Activated B cell treated with CpG ODN at 0.5 μM for 24 hours (primary cell): ENCODE measurements at regions not wholly inside any gene's neighbourhood (a gene's known extent, or its start where the extent isn't known, plus 50 kb on each side); places are given as distances from the start of the nearest gene placed in this dataset.

ENCODE experiments used
- ATAC-seq: fragments of 200-7000 bp; cut with Tn5 transposase; one replicate; pipeline ENCODE4 v1.10.0; 2021; ENCODE audit warnings: low read depth, mild to moderate bottlenecking, moderate library complexity
- CTCF ChIA-PET: fragments of 350-600 bp; sonication (Branson Sonifier 250); formaldehyde crosslinking; loops from one replicate; lab custom pipeline; 2021; ENCODE audit warnings: antibody characterized with exemption; lab: Charles Lee
- POLR2A ChIA-PET: fragments of 350-600 bp; sonication (Branson Sonifier 250); formaldehyde crosslinking; loops from one replicate; lab custom pipeline; 2021; ENCODE audit warnings: antibody characterized with exemption; lab: Charles Lee
- DNase-seq: peaks from one replicate; pipeline ENCODE4 v3.0.0; 2022
- H3K27ac Mint-ChIP-seq: one replicate; pipeline ENCODE4 v1.8.0; 2020; ENCODE audit warnings: mixed read lengths
- H3K27me3 Mint-ChIP-seq: one replicate; pipeline ENCODE4 v1.8.0; 2021; ENCODE audit warnings: mixed read lengths
- H3K36me3 Mint-ChIP-seq: one replicate; pipeline ENCODE4 v1.8.0; 2021; ENCODE audit warnings: low read depth, mixed read lengths
- H3K4me1 Mint-ChIP-seq: one replicate; pipeline ENCODE4 v1.8.0; 2021; ENCODE audit warnings: mixed read lengths
- H3K4me3 Mint-ChIP-seq: one replicate; pipeline ENCODE4 v1.8.0; 2020; ENCODE audit warnings: mild to moderate bottlenecking, mixed read lengths
- H3K9me3 Mint-ChIP-seq: one replicate; pipeline ENCODE4 v1.8.0; 2020; ENCODE audit warnings: mixed read lengths
- intact Hi-C: fragments of 100-400 bp; cut with micrococcal nuclease; formaldehyde crosslinking; loops from one replicate; pipeline ENCODE4 v1.15.1; 2024
- TF ChIP-seq, protein P1 (sequence below): fragments of 200-600 bp; IDR thresholded peaks from one replicate; pipeline ENCODE4 v1.8.0; 2022; ENCODE audit warnings: antibody characterized with exemption, mild to moderate bottlenecking

DNA sequence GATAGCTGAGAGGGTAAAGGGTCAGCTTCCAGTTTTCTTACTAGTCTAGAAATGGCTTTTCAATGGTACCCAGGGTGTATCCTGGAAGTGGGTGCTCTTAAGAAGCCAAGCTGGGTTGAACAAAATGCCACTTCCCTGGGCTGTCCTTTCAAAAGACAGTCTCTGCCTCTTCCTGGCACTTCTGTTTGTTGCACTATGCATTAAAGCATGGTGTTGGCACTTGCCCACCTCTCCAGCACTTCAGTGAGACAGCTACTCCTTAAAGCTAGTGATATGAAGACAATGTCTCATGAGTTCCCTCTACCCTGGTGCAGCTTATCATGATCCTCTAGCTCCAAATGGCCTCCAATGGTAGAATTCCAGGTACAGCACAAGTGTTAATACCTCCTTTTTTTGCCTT, 74.3 kb upstream of the IGFBP5 start:
- ATAC-seq (no peak), DNase-seq (no peak)
- no peak overlapping the region for H3K4me3 Mint-ChIP-seq
- H3K9me3 Mint-ChIP-seq, result no peaks in the 10 kb centered on the region
- peaks cover 2% of the 10 kb centered on the region for H3K27me3 Mint-ChIP-seq
- ChIA-PET POLR2A (no interaction called here), CTCF (no interaction called here)
- intact Hi-C loops, result no loop called here
- H3K4me1 Mint-ChIP-seq, result no peaks in the 10 kb centered on the region
- no peak overlapping the region for H3K27ac Mint-ChIP-seq
- TF ChIP-seq, protein P1, sequence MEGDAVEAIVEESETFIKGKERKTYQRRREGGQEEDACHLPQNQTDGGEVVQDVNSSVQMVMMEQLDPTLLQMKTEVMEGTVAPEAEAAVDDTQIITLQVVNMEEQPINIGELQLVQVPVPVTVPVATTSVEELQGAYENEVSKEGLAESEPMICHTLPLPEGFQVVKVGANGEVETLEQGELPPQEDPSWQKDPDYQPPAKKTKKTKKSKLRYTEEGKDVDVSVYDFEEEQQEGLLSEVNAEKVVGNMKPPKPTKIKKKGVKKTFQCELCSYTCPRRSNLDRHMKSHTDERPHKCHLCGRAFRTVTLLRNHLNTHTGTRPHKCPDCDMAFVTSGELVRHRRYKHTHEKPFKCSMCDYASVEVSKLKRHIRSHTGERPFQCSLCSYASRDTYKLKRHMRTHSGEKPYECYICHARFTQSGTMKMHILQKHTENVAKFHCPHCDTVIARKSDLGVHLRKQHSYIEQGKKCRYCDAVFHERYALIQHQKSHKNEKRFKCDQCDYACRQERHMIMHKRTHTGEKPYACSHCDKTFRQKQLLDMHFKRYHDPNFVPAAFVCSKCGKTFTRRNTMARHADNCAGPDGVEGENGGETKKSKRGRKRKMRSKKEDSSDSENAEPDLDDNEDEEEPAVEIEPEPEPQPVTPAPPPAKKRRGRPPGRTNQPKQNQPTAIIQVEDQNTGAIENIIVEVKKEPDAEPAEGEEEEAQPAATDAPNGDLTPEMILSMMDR, result no peak
- H3K36me3 Mint-ChIP-seq, result no peaks in the 10 kb centered on the region

DNA sequence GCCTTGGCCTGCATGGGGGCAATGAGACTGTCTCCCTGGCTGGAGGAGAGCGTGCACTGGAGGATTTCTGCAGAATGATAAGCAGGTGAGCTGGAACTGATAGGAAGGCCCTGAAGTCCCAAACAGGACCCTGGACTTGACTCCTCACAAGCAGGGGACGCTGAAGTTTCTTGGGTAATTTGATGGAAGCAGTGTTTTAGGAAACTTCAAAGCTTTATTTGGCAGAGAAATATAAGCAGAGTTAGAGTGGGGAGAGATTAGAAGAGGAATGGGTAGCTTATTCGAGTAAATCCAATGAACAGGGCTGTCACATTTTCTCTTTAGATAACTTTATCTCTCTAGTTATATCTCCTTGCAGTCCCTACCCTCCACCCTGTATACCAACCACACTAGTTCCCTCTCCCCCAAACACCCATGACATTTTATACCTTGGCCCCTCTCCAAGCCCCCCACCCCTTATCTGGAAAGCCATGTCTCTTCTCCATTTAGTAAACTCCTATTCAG, 73.6 kb upstream of the IGFBP5 start:
- intact Hi-C loops, result no loop called here
- H3K27me3 Mint-ChIP-seq, result peaks cover 2% of the 10 kb centered on the region
- H3K27ac Mint-ChIP-seq, result no peak overlapping the region
- H3K4me3 Mint-ChIP-seq, result no peak overlapping the region
- no peak for DNase-seq
- H3K4me1 Mint-ChIP-seq, result no peaks in the 10 kb centered on the region
- POLR2A ChIA-PET, result no interaction called here
- CTCF ChIA-PET, result no interaction called here
- H3K36me3 Mint-ChIP-seq, result no peaks in the 10 kb centered on the region
- TF ChIP-seq, protein P1, result no peak
- H3K9me3 Mint-ChIP-seq, result no peaks in the 10 kb centered on the region
- no peak for ATAC-seq

DNA sequence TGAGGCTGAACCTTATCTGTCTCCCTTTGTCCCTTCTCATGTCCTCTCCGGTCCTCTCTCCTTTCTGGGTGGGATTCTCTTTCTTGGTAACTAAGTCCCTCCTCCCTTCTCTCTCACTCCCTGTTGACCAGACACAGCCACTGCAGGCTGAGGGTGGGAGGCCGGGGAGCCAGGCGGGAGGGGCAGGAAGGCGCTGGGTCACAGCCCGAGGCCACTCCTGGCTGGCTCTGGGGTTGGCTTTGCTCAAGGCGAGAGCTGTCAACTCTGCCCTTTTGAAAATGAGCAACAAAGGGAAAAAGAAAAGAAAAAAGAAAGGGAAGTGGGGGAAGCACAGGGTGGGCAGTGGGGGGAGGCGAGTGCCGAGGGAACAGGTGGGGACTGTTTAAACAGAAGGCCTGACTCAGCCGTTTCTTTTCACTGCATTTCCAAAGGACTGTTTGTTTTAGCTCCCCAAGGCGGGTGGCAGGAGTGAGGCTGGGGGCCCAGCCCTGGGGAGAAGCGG, 70.5 kb upstream of the IGFBP5 start:
- no peak for DNase-seq
- no peaks in the 10 kb centered on the region for H3K36me3 Mint-ChIP-seq
- ChIA-PET CTCF (interaction anchor here (0.9 kb wide), 1 partner anchor 9 kb away, joined by 4 read pairs; no protein-coding TSS in a partner anchor), POLR2A (no interaction called here)
- H3K27me3 Mint-ChIP-seq, result peaks cover 2% of the 10 kb centered on the region
- no peak overlapping the region for H3K4me3 Mint-ChIP-seq
- H3K9me3 Mint-ChIP-seq, result no peaks in the 10 kb centered on the region
- intact Hi-C loops, result no loop called here
- ATAC-seq, result no peak
- TF ChIP-seq, protein P1, result no peak
- no peak overlapping the region for H3K27ac Mint-ChIP-seq
- no peaks in the 10 kb centered on the region for H3K4me1 Mint-ChIP-seq

DNA sequence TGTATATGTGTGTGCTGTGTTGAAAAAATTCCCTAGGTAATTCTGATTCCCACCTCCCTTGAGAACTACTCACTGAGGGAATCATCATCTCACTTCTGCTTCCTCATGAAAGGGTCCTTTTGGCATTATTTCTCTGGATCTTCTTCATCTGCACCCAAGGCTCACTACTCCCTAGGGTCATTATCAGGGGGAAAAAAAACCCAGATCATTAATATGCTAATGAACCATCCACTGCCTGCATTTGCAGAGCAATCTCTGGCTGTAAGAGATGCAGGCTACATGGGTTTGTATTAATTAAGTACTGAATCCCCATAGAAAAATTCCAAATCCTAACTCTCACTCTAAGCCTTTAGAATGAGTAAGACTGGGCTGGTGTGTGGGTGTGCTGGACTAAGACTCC, 68.0 kb upstream of the IGFBP5 start:
- DNase-seq, result no peak
- ChIA-PET POLR2A (no interaction called here), CTCF (no interaction called here)
- Mint-ChIP-seq H3K27ac (no peak overlapping the region), H3K4me1 (no peaks in the 10 kb centered on the region), H3K27me3 (peaks cover 4% of the 10 kb centered on the region), H3K4me3 (no peak overlapping the region), H3K36me3 (no peaks in the 10 kb centered on the region), H3K9me3 (no peaks in the 10 kb centered on the region)
- ATAC-seq, result no peak
- TF ChIP-seq, protein P1, result no peak
- intact Hi-C loops, result no loop called here

DNA sequence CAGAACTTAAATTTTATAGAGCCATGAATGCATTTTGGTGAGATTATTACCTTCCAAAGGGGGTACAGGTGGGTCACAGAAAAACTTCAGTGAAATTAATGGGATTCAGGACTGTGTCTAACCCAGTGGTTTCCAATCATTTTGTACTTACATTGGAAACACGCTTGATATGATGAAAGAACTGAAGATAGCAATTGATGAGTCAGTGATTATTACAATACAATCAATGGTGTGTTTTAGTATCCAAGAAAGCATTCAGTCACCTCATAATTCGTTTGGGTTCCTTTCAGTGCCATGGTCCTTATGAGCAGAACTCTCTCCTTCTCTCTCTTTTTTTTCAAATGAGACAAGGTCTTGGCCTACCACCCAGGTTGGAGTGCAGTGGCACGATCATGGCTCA, 66.5 kb upstream of the IGFBP5 start:
- H3K27ac Mint-ChIP-seq, result no peak overlapping the region
- H3K27me3 Mint-ChIP-seq, result peaks cover 7% of the 10 kb centered on the region
- no peaks in the 10 kb centered on the region for H3K36me3 Mint-ChIP-seq
- TF ChIP-seq, protein P1, result no peak
- no peak overlapping the region for H3K4me3 Mint-ChIP-seq
- no peaks in the 10 kb centered on the region for H3K9me3 Mint-ChIP-seq
- intact Hi-C loops, result no loop called here
- POLR2A ChIA-PET, result no interaction called here
- CTCF ChIA-PET, result no interaction called here
- H3K4me1 Mint-ChIP-seq, result no peaks in the 10 kb centered on the region
- DNase-seq, result no peak
- ATAC-seq, result no peak
